A549 (cell line): ENCODE measurements at regions not wholly inside any gene's neighbourhood (a gene's known extent, or its start where the extent isn't known, plus 50 kb on each side); places are given as distances from the start of the nearest gene placed in this dataset.

Experiments used
- ATAC-seq, 2 experiments: fragments of 200-7000 bp in 1 of 2; fragments of >200 bp in 1 of 2; cut with Nextera tagmentation in 1 of 2; cut with Tn5 transposase in 1 of 2; 3 replicates each; pipeline versions ENCODE4 v1.8.0 to v1.9.1; 2018 to 2020; ENCODE audit warnings: mild to moderate bottlenecking in 1 of 2, moderate library complexity in 1 of 2
- CTCF ChIA-PET: fragments of 300-600 bp; sonication (Branson Sonifier 250); formaldehyde crosslinking; extraction: SDS; loops from one replicate; lab custom pipeline; 2021; ENCODE audit warnings: antibody characterized with exemption, inconsistent platforms; lab: Yijun Ruan, JAX
- POLR2A ChIA-PET: fragments of 350-600 bp; formaldehyde crosslinking; extraction: SDS; loops from one replicate; lab custom pipeline; 2021; ENCODE audit warnings: antibody characterized with exemption, inconsistent platforms; lab: Yijun Ruan, JAX
- DNase-seq, 2 experiments: peaks; one replicate each; pipeline versions ENCODE4 v3.0.0 to v3.0.0-alpha.2; 2011 to 2016; ENCODE audit warnings: low read depth in 1 of 2, low spot score in 1 of 2
- FAIRE-seq: peaks from 2 replicates; lab custom pipeline; 2011; peaks lifted over from hg19 to GRCh38; lab: Jason Lieb, UNC
- H3K27ac ChIP-seq, 2 experiments: fragments of >200 bp; sonication (Bioruptor Twin); formaldehyde crosslinking; 3 replicates each; pipeline ENCODE4 v1.5.1; 2016 to 2017
- H3K4me1 ChIP-seq: fragments of >200 bp; sonication (Bioruptor Twin); formaldehyde crosslinking; 3 replicates; pipeline ENCODE4 v1.6.1; 2016
- H3K4me2 ChIP-seq: fragments of >200 bp; sonication (Bioruptor Twin); formaldehyde crosslinking; 3 replicates; pipeline ENCODE4 v1.6.1; 2016
- H3K4me3 ChIP-seq: fragments of >200 bp; sonication (Bioruptor Twin); formaldehyde crosslinking; 3 replicates; pipeline ENCODE4 v1.5.1; 2016
- H3K9me3 ChIP-seq: fragments of >200 bp; sonication (Bioruptor Twin); formaldehyde crosslinking; 3 replicates; pipeline ENCODE4 v1.6.1; 2016
- CBX2 ChIP-seq: fragments of 200-600 bp; sonication (generic); IDR thresholded peaks from 2 replicates; pipeline ENCODE4 v1.6.1; 2016; ENCODE audit warnings: low read depth, mild to moderate bottlenecking, borderline replicate concordance
- CBX8 ChIP-seq: fragments of 200-600 bp; sonication (generic); IDR thresholded peaks from 2 replicates; pipeline ENCODE4 v1.6.1; 2016
- CHD4 ChIP-seq: fragments of 200-600 bp; sonication (generic); IDR thresholded peaks from 2 replicates; pipeline ENCODE4 v1.6.1; 2016; ENCODE audit warnings: antibody characterized with exemption, mild to moderate bottlenecking, borderline replicate concordance
- EHF ChIP-seq: fragments of 250-450 bp; sonication (Bioruptor Pico); IDR thresholded peaks from 2 replicates; pipeline ENCODE4 v1.5.0; 2020; ENCODE audit warnings: mild to moderate bottlenecking
- ESRRA ChIP-seq: fragments of 150-350 bp; IDR thresholded peaks from 2 replicates; pipeline ENCODE4 v1.6.1; 2014; ENCODE audit warnings: mild to moderate bottlenecking, low read length, borderline replicate concordance
- FOSL2 ChIP-seq, 2 experiments: fragments of 450-650 bp in 1 of 2; fragments of >200 bp in 1 of 2; sonication (Bioruptor Twin) in 1 of 2; formaldehyde crosslinking; IDR thresholded peaks; 2 replicates each; pipeline versions ENCODE4 v1.5.0 to v1.6.1; 2016 to 2020; ENCODE audit warnings: mild to moderate bottlenecking in 1 of 2, moderate library complexity in 1 of 2
- FOXS1 ChIP-seq: fragments of 250-450 bp; sonication (Bioruptor Pico); IDR thresholded peaks from 2 replicates; pipeline ENCODE4 v1.5.0; 2020; ENCODE audit warnings: mild to moderate bottlenecking, moderate library complexity
- HDAC2 ChIP-seq: fragments of 200-600 bp; sonication (generic); IDR thresholded peaks from 2 replicates; pipeline ENCODE4 v1.6.1; 2016
- HOXA7 ChIP-seq: fragments of 250-450 bp; sonication (Bioruptor Pico); IDR thresholded peaks from 2 replicates; pipeline ENCODE4 v1.5.0; 2020; ENCODE audit warnings: mild to moderate bottlenecking, moderate library complexity
- HOXB5 ChIP-seq: fragments of 250-450 bp; sonication (Bioruptor Pico); IDR thresholded peaks from 2 replicates; pipeline ENCODE4 v1.5.0; 2020; ENCODE audit warnings: mild to moderate bottlenecking, moderate library complexity
- JUNB ChIP-seq: fragments of >200 bp; sonication (Bioruptor Twin); formaldehyde crosslinking; IDR thresholded peaks from 2 replicates; pipeline ENCODE4 v1.6.1; 2016
- KDM5A ChIP-seq: fragments of 200-600 bp; sonication (generic); IDR thresholded peaks from 2 replicates; pipeline ENCODE4 v1.6.1; 2016; ENCODE audit warnings: antibody characterized with exemption, mild to moderate bottlenecking
- MAFK ChIP-seq: fragments of 450-650 bp; IDR thresholded peaks from 2 replicates; pipeline ENCODE4 v1.6.1; 2014; ENCODE audit not compliant: partially characterized antibody
- MAX ChIP-seq: IDR thresholded peaks from 2 replicates; pipeline ENCODE4 v1.6.1; 2012
- MAZ ChIP-seq: fragments of 150-350 bp; IDR thresholded peaks from 2 replicates; pipeline ENCODE4 v1.6.1; 2014; ENCODE audit warnings: antibody characterized with exemption, low read depth, low read length, borderline replicate concordance
- NR3C1 ChIP-seq: fragments of >200 bp; sonication (Bioruptor Twin); formaldehyde crosslinking; IDR thresholded peaks from 3 replicates; pipeline ENCODE4 v1.6.1; 2017
- POLR2AphosphoS2 ChIP-seq: conservative IDR thresholded peaks from 2 replicates; pipeline ENCODE4 v1.6.1; 2012; ENCODE audit warnings: low read length, improper control_type of control experiment, inconsistent platforms
- RCOR1 ChIP-seq: fragments of 150-350 bp; IDR thresholded peaks from 2 replicates; pipeline ENCODE4 v1.6.1; 2014; ENCODE audit warnings: antibody characterized with exemption, low read length, low read depth
- SMC3 ChIP-seq: fragments of >200 bp; sonication (Bioruptor Twin); formaldehyde crosslinking; IDR thresholded peaks from 3 replicates; pipeline ENCODE4 v1.6.1; 2018; ENCODE audit warnings: inconsistent platforms
- TFCP2L1 ChIP-seq: fragments of 250-450 bp; sonication (Bioruptor Pico); IDR thresholded peaks from 2 replicates; pipeline ENCODE4 v1.5.0; 2021; ENCODE audit warnings: mild to moderate bottlenecking
- TP53 ChIP-seq: fragments of 250-450 bp; sonication (Bioruptor Pico); IDR thresholded peaks from 2 replicates; pipeline ENCODE4 v1.5.0; 2021; ENCODE audit warnings: mild to moderate bottlenecking, moderate library complexity
- USF2 ChIP-seq: fragments of 450-650 bp; IDR thresholded peaks from 2 replicates; pipeline ENCODE4 v1.6.1; 2014; ENCODE audit warnings: antibody characterized with exemption
- ZFP36 ChIP-seq: fragments of 450-650 bp; IDR thresholded peaks from 2 replicates; pipeline ENCODE4 v1.6.1; 2014; ENCODE audit warnings: borderline replicate concordance; ENCODE audit not compliant: partially characterized antibody
- ZNF302 ChIP-seq: fragments of 250-450 bp; sonication (Bioruptor Pico); IDR thresholded peaks from 2 replicates; pipeline ENCODE4 v1.9.0; 2021; ENCODE audit warnings: inconsistent platforms, mild to moderate bottlenecking, moderate library complexity
- ZSCAN20 ChIP-seq: fragments of 250-450 bp; sonication (Bioruptor Pico); IDR thresholded peaks from 2 replicates; pipeline ENCODE4 v1.8.0; 2022; ENCODE audit warnings: mild to moderate bottlenecking, moderate library complexity
- WGBS: methylation state at CpG from one replicate; pipeline ENCODE4 v1.1.6; 2017; ENCODE audit errors: missing lambda C conversion rate; 5-methylcytosine and 5-hydroxymethylcytosine counted together

- Histone ChIP-seq H3K4me3 (no peak overlapping the region), H3K27ac (no peak overlapping the region), H3K4me2 (no peak overlapping the region), H3K4me1 (no peaks in the 10 kb centered on the region), H3K9me3 (no peaks in the 10 kb centered on the region)
- TF ChIP-seq KDM5A (no peak), POLR2AphosphoS2 (no peak), CBX8 (no peak), HOXB5 (CRISPR knock-in tag) (no peak), JUNB (no peak), USF2 (no peak), ZFP36 (no peak), SMC3 (no peak), ZSCAN20 (CRISPR knock-in tag) (no peak), CBX2 (no peak), RCOR1 (no peak), HDAC2 (no peak), TFCP2L1 (CRISPR knock-in tag) (no peak), HOXA7 (CRISPR knock-in tag) (no peak), ZNF302 (no peak)
- POLR2A ChIA-PET = no interaction called here
- no peak for DNase-seq
- FAIRE-seq = no peak
- CTCF ChIA-PET = no interaction called here
- WGBS = 66% methylated on average over 3 of the region's 3 CpGs
- ATAC-seq = no peak
These were observed 881.5 kb upstream of the SLC35B3 start for GRCh38 chr6:9316831-9317230.

GRCh38 chr6:9315966-9316650 is 880.8 kb upstream of the SLC35B3 start:
- no peak overlapping the region for H3K4me3 ChIP-seq
- H3K4me1 ChIP-seq = no peaks in the 10 kb centered on the region
- no peak overlapping the region for H3K4me2 ChIP-seq
- ATAC-seq (no peak), DNase-seq (no peak), FAIRE-seq (no peak)
- ChIA-PET CTCF (interaction anchor here (1.3 kb wide), 1 partner anchor 66 kb away, joined by 3 read pairs; no protein-coding TSS in a partner anchor), POLR2A (no interaction called here)
- 73% methylated on average over 4 of the region's 4 CpGs for WGBS
- H3K9me3 ChIP-seq = no peaks in the 10 kb centered on the region
- peak; percentile 37 for TF ChIP-seq MAFK
- TF ChIP-seq FOSL2 (IDR thresholded peaks at IDR 0.05) = no peak
- TF ChIP-seq FOSL2 (CRISPR knock-in tag; IDR thresholded peaks at IDR 0.05) = no peak
- no peak overlapping the region for H3K27ac ChIP-seq

GRCh38 chr6:9308284-9308683 is 872.9 kb upstream of the SLC35B3 start:
- Histone ChIP-seq H3K27ac (no peak overlapping the region), H3K4me2 (no peak overlapping the region), H3K4me3 (no peak overlapping the region), H3K4me1 (no peaks in the 10 kb centered on the region), H3K9me3 (no peaks in the 10 kb centered on the region)
- POLR2A ChIA-PET = no interaction called here
- ATAC-seq = no peak
- WGBS = 39% methylated on average over 4 of the region's 4 CpGs
- CTCF ChIA-PET = no interaction called here
- DNase-seq = no peak
- FAIRE-seq = no peak
- TF ChIP-seq RCOR1 = no peak
- no peak for TF ChIP-seq MAZ
- TF ChIP-seq ZSCAN20 (CRISPR knock-in tag) = no peak
- TF ChIP-seq CHD4 = no peak
- no peak for TF ChIP-seq FOSL2 (IDR thresholded peaks at IDR 0.05)
- no peak for TF ChIP-seq FOSL2 (CRISPR knock-in tag; IDR thresholded peaks at IDR 0.05)
- TF ChIP-seq ESRRA = no peak
- no peak for TF ChIP-seq FOXS1 (CRISPR knock-in tag)
- TF ChIP-seq HOXB5 (CRISPR knock-in tag) = no peak
- no peak for TF ChIP-seq MAX
- TF ChIP-seq TP53 = no peak
- no peak for TF ChIP-seq NR3C1
- TF ChIP-seq ZNF302 = no peak
- TF ChIP-seq EHF (CRISPR knock-in tag) = no peak
- TF ChIP-seq JUNB = no peak
